ENCODE measurements at regions not wholly inside any gene's neighbourhood (a gene's known extent, or its start where the extent isn't known, plus 50 kb on each side); places are given as distances from the start of the nearest gene placed in this dataset.

- DNase-seq: no peak
Observed at GRCh38 chr1:222099746-222100145, 357.9 kb upstream of the DUSP10 start.

DNA sequence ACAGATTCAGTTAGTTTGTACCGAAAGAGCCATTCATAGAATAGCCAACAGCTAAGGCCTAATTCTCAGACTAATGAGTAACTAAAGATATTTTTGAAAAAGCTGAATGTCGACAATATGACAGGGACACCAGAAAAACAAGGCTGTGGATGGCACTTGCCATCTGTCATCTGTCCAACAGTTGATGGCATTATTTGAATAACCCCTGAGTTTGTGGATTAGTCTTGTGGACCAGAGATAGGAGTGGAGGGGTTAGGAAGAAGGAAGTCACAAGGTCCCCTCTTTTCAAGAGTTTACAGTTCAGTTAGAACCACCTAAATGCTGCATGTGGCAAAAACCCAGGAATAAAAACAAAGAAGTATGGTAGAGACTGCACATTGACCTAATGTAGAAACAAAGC is 356.5 kb upstream of the DUSP10 start:
- DNase-seq (no peak), ATAC-seq (ENCODE audit: insufficient read depth, low read depth) (no peak)
- Histone ChIP-seq H2AFZ (ENCODE audit: low read depth, low read length) (no peak overlapping the region), H3K36me3 (ENCODE audit: insufficient read depth, low read length) (no peaks in the 10 kb centered on the region), H3K4me3 (ENCODE audit: low read depth in 1 of 2, low read length in 2 of 2) (no peak overlapping the region), H3K4me1 (ENCODE audit: insufficient read depth, low read length) (no peaks in the 10 kb centered on the region), H3K4me2 (ENCODE audit: insufficient read depth, low read length) (no peak overlapping the region), H3K9ac (ENCODE audit: low read depth, low read length) (no peak overlapping the region), H3K27ac (ENCODE audit: low read length) (no peak overlapping the region), H3K27me3 (ENCODE audit: insufficient read depth, low read length, poor library complexity) (no peaks in the 10 kb centered on the region), H3K79me2 (ENCODE audit: insufficient read depth, low read length) (no peaks in the 10 kb centered on the region), H4K20me1 (ENCODE audit: insufficient read depth, low read length) (no peaks in the 10 kb centered on the region), H3K9me3 (ENCODE audit: insufficient read depth, low read length, severe bottlenecking) (no peaks in the 10 kb centered on the region)
- no peak for TF ChIP-seq EZH2 (IDR thresholded peaks at IDR 0.05; ENCODE audit: borderline replicate concordance, low read depth, low read length, severe bottlenecking)
- TF ChIP-seq CTCF (IDR thresholded peaks at IDR 0.05; ENCODE audit: borderline replicate concordance, extremely low read depth, low read length, poor library complexity, severe bottlenecking): no peak

More at GRCh38 chr1:222099746-222100145, 357.9 kb upstream of the DUSP10 start:
- Histone ChIP-seq H3K9ac (ENCODE audit: low read depth, low read length) (no peak overlapping the region), H3K4me1 (ENCODE audit: insufficient read depth, low read length) (no peaks in the 10 kb centered on the region), H4K20me1 (ENCODE audit: insufficient read depth, low read length) (no peaks in the 10 kb centered on the region), H2AFZ (ENCODE audit: low read depth, low read length) (no peak overlapping the region), H3K4me3 (ENCODE audit: low read depth in 1 of 2, low read length in 2 of 2) (no peak overlapping the region), H3K4me2 (ENCODE audit: insufficient read depth, low read length) (no peak overlapping the region), H3K27ac (ENCODE audit: low read length) (no peak overlapping the region), H3K9me3 (ENCODE audit: insufficient read depth, low read length, severe bottlenecking) (no peaks in the 10 kb centered on the region), H3K36me3 (ENCODE audit: insufficient read depth, low read length) (no peaks in the 10 kb centered on the region), H3K79me2 (ENCODE audit: insufficient read depth, low read length) (no peaks in the 10 kb centered on the region), H3K27me3 (ENCODE audit: insufficient read depth, low read length, poor library complexity) (no peaks in the 10 kb centered on the region)
- ATAC-seq (ENCODE audit: insufficient read depth, low read depth): no peak
- no peak for TF ChIP-seq CTCF (IDR thresholded peaks at IDR 0.05; ENCODE audit: borderline replicate concordance, extremely low read depth, low read length, poor library complexity, severe bottlenecking)
- TF ChIP-seq EZH2 (IDR thresholded peaks at IDR 0.05; ENCODE audit: borderline replicate concordance, low read depth, low read length, severe bottlenecking): no peak

DNA sequence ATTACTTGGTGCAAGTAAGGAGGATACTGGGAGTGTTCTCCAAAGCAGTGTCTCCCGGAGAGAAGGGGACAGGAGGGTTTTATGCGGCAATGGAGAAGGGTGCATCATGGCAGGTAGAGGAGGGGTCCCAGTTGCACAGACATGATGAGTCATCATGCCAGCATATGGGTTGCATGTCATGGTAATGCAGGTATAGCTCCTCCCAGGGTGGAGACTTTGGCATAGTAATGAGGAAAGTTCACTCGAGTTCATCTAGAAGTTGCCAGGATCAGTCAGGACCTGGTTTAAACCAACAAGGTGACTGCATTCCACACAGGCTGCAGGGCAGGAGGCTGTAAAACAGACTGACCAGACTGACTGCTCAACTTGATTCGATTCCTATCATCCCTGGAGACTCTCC is 355.7 kb upstream of the DUSP10 start:
- H3K27ac ChIP-seq (ENCODE audit: low read length): no peak overlapping the region
- no peak overlapping the region for H2AFZ ChIP-seq (ENCODE audit: low read depth, low read length)
- H3K9me3 ChIP-seq (ENCODE audit: insufficient read depth, low read length, severe bottlenecking): no peaks in the 10 kb centered on the region
- TF ChIP-seq EZH2 (IDR thresholded peaks at IDR 0.05; ENCODE audit: borderline replicate concordance, low read depth, low read length, severe bottlenecking) (no peak), CTCF (IDR thresholded peaks at IDR 0.05; ENCODE audit: borderline replicate concordance, extremely low read depth, low read length, poor library complexity, severe bottlenecking) (no peak)
- H3K4me1 ChIP-seq (ENCODE audit: insufficient read depth, low read length): no peaks in the 10 kb centered on the region
- H3K79me2 ChIP-seq (ENCODE audit: insufficient read depth, low read length): no peaks in the 10 kb centered on the region
- no peak overlapping the region for H3K4me3 ChIP-seq (ENCODE audit: low read depth in 1 of 2, low read length in 2 of 2)
- no peak for ATAC-seq (ENCODE audit: insufficient read depth, low read depth)
- no peaks in the 10 kb centered on the region for H4K20me1 ChIP-seq (ENCODE audit: insufficient read depth, low read length)
- no peak overlapping the region for H3K4me2 ChIP-seq (ENCODE audit: insufficient read depth, low read length)
- DNase-seq: no peak
- H3K9ac ChIP-seq (ENCODE audit: low read depth, low read length): no peak overlapping the region
- H3K36me3 ChIP-seq (ENCODE audit: insufficient read depth, low read length): no peaks in the 10 kb centered on the region
- H3K27me3 ChIP-seq (ENCODE audit: insufficient read depth, low read length, poor library complexity): no peaks in the 10 kb centered on the region

- TF ChIP-seq CTCF (IDR thresholded peaks at IDR 0.05; ENCODE audit: borderline replicate concordance, extremely low read depth, low read length, poor library complexity, severe bottlenecking) (no peak), EZH2 (IDR thresholded peaks at IDR 0.05; ENCODE audit: borderline replicate concordance, low read depth, low read length, severe bottlenecking) (no peak)
- H3K9me3 ChIP-seq (ENCODE audit: insufficient read depth, low read length, severe bottlenecking): no peaks in the 10 kb centered on the region
- no peaks in the 10 kb centered on the region for H3K79me2 ChIP-seq (ENCODE audit: insufficient read depth, low read length)
- H4K20me1 ChIP-seq (ENCODE audit: insufficient read depth, low read length): no peaks in the 10 kb centered on the region
- no peaks in the 10 kb centered on the region for H3K36me3 ChIP-seq (ENCODE audit: insufficient read depth, low read length)
- ATAC-seq (ENCODE audit: insufficient read depth, low read depth) (no peak), DNase-seq (no peak)
- H3K27me3 ChIP-seq (ENCODE audit: insufficient read depth, low read length, poor library complexity): no peaks in the 10 kb centered on the region
- no peak overlapping the region for H2AFZ ChIP-seq (ENCODE audit: low read depth, low read length)
- no peaks in the 10 kb centered on the region for H3K4me1 ChIP-seq (ENCODE audit: insufficient read depth, low read length)
- H3K4me2 ChIP-seq (ENCODE audit: insufficient read depth, low read length): no peak overlapping the region
- no peak overlapping the region for H3K9ac ChIP-seq (ENCODE audit: low read depth, low read length)
- H3K4me3 ChIP-seq (ENCODE audit: low read depth in 1 of 2, low read length in 2 of 2): no peak overlapping the region
- no peak overlapping the region for H3K27ac ChIP-seq (ENCODE audit: low read length)
Observed at GRCh38 chr1:222096883-222097282, 355.0 kb upstream of the DUSP10 start.

Measured in DND-41 (cell line).